GM18498 (cell line): ENCODE measurements at regions not wholly inside any gene's neighbourhood (a gene's known extent, or its start where the extent isn't known, plus 50 kb on each side); places are given as distances from the start of the nearest gene placed in this dataset.
"Not testable (repeated sequence)": the region's sequence is repeated elsewhere in the genome, so short reads cannot be mapped to it uniquely, and the experiment has no call there.

ENCODE experiments used
- ATAC-seq: cut with Tn5 transposase; IDR thresholded peaks from one replicate; pipeline ENCODE4 v1.9.1; 2021; ENCODE audit warnings: mild to moderate bottlenecking, moderate library complexity; ENCODE audit not compliant: unreplicated experiment

DNA sequence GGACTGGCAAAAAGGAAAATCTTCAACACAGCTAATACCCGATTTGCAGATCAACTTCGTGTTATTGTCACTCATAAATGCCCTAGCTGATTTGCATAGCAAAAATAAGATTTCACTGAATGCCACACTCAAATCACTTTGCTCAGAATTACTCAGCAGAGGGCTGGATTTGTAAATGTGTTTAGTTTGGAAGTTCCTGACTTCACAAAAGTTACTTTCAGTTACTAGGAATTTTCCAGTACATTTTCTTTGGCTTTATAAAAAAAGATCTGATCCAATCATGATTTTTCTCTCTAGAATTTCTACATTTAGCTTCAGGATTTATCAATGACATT, 433.3 kb upstream of the ID2 start:
- ATAC-seq, result no peak

DNA sequence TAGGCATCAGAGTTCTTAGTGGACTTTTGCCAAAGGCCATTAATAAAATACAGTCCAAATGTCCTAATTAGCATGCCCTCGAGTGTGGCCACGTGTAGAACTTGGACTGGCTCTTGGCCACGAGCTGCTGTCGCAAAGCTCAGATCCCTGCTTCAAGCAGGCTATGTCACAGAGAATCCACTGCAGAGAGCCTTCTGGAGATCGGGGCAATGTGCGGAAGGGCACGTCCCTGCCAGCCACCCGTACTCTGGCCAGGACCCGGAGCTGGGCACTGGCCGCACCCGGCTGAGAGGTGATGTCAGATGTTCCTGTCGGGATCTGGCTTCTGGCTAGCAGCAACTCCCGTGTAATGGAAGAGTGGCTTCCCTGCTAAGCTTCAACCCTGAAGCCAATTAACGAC, 432.7 kb upstream of the ID2 start:
- no peak for ATAC-seq

DNA sequence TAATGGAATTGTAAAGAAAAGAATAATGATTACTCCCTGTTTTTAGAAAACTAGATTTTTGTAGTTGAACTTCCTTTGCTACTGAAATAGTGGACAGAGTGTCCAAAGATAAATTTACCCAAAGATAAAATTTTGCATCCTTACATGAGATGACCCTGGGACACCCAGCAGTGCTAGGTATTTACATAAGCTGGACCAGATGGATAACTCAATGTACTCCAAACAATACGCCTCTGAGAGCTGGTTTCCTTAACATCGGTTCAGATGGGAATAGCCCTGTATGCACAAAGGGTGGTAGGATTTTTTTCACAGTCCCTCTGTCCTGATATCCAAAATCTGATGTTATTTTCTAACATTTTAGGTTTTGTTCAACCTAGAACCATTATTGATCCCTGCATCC, 432.1 kb upstream of the ID2 start:
- ATAC-seq, result no peak

DNA sequence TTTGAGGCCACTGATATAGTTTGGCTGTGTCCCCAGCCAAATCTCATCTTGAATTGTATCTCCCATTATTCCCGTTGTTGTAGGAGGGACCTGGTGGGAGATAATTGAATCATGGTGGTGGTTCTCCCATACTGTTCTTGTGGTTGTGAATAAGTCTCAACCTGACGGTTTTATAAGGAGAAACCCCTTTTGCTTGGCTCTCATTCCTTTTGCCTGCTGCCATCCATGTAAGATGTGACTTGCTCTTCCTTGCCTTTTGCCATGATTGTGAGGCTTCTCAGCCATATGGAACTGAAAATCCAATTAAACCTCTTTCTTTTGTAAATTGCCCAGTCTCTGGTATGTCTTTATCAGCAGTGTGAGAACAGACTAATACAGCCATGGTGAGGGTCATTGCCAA, 431.6 kb upstream of the ID2 start:
- not testable (repeated sequence) for ATAC-seq

DNA sequence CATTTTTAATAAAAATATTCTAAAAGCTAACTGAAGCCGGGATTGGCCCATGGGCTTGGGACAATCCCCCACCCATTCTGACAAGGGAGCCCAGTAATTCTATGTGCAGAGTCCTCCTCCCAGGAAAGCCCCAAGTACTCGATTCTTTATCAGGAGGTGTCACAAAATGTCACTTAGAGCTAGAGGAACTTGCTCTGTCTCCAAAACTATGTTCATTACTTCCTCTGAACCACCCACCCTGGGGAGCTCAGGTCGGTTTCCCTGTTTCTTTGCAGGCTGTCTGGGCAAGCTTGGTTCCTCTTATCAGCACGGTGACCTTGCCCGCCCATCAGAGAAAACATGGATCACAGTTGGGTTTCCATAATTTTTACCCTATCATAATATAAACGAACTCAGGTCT, 430.6 kb upstream of the ID2 start:
- ATAC-seq, result no peak

DNA sequence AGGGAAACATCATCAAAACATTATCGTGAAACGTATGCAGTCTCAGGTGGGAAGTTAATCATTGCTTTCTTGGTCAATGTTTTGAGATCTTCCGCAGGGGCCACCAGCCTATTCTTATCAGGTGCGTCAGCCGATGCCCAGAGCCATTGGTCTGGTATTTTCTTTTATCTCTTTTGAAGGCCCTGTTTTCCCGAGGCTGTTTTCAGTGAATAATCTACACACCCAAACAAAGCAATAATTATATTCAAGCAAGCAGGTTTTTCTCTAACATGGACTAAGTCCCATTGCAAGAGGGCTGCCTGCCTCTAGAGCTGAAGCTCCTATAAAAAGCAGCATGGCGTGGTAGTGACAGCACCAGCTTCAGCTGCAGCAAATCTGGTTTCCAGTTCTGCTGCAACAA, 430.0 kb upstream of the ID2 start:
- no peak for ATAC-seq

DNA sequence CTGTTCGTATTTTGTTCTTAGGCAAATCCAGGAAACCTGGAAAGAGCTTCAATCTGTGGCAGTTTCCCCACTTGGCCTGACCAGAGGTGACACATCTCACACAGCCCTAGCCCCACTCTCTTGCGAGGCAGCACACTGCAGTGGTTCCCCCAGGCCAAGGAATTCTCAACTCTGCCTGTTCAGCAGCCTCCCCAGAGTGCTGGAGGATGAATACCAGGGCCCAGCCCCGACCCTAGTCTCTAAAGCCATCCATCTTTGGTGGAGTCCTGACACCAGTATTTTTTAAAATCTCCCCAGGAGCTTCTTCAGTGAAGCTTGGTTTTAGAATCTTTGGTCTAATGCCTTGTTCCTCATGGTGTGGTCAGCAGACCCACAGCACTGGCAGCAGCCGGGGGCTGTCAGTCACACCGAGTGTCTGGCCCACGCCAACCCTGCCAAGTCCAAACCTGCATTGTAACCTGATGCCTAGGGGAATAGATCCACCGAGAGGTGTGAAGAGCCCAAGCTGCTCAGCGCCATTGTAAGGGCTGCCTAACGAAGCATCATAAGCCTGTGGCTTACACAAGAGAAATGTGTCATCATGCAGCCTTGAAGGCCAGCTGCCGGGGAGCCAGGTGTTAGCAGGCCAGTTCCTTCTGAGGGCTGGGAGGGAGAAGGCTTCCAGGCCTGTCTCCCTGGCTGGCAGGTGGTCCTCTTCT, 428.7 kb upstream of the ID2 start:
- peak; percentile 89 for ATAC-seq

DNA sequence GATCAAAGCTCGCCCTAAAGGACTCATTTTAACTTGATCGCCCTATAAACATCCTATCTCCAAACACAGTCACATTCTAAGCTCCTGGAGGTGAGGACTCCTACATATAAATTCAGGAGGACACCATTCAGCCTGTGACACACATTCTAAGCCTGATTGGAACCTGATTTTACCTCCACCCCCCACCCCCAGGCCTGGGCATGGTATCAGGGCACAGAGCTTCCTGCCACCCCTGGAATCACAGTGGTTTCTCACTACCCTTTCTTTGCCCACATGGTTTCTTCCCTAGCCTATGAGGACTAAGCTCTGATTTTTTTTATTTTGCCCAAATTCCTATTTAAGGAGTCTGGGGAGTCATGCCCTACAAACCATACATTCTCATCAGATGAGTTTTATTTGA, 428.1 kb upstream of the ID2 start:
- ATAC-seq, result no peak

DNA sequence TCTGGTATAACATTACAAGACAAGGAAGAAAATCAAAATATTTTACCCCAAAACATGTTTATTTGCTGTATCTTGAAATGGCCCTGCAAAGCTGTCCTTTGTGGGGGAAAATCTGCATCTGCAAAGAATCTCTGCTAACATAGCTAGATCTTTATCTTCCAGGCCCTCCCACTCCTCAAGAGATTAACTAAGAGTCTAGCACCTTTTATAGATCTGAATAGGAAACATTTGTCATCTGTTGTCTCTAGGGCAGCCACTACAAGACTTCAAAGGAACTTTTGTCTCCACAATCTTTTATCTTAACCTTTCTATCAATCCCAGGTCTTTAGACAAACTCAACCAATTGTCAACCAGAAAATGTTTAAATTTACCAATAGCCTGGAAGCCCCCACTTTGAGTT, 427.6 kb upstream of the ID2 start:
- not testable (repeated sequence) for ATAC-seq

DNA sequence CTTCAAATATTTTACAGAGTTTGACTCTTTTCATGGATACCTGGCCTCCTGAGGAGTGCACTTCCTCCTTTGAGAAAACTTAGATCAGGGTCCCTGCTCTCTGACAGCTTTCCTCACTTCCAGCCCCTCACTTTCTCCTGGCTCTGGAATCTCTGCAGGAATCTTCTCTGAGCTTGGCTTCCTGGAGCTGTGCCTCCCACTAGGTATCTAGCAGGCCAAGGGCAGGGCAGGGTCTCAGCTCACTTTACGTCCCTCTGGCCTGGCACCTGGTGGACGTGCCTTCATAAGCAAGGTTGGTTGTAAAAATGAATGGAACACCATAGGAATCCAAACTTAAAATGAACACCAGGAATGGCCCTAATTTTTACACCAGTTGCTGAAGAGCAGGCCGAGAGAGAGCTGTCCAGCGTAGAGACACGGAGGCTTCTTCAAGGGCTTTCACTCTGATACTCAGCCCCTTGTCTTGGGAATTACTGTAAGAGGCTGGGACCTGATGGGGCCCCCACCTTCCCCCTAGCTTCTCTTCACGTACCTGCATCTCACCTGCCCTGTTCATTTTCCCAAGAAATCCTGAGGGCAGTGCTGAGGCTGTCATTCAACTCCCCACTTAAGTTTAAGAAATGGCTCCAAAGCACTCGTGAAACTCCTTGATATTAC, 426.9 kb upstream of the ID2 start:
- ATAC-seq, result no peak

DNA sequence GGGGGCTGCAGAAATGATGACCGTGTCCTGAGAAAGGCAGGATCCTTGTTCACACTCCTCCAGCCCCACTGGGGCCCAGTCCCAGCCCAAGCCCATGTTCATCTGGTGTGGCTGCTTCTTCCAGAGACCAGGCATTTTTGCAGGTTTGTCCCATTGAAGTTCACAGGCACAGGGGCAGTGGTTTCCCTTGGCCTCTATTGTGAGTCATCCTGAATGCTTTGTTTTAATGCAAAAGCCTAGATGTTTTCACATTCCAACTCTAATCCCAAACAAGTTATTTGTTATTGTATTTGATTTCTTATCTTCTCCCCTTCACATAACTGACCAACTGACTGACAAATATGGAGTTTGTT, 426.4 kb upstream of the ID2 start:
- no peak for ATAC-seq

DNA sequence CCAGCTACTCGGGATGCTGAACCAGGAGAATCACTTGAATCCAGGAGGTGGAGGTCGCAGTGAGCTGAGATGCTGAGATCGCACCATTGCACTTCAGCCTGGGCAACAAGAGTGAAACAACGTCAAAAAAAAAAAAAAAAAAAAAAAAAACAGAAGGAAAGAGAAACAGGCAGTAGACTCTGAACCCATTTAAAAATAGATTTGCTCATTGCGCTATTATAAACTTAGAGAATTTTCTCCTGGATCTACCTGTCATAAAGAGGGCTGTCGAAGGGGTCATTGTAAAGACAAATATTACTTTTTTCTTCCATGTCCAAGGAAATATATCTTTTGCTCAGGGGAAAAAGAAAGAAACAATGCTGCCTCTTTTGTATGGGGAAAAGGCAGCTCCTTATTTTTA, 425.0 kb upstream of the ID2 start:
- ATAC-seq, result no peak

DNA sequence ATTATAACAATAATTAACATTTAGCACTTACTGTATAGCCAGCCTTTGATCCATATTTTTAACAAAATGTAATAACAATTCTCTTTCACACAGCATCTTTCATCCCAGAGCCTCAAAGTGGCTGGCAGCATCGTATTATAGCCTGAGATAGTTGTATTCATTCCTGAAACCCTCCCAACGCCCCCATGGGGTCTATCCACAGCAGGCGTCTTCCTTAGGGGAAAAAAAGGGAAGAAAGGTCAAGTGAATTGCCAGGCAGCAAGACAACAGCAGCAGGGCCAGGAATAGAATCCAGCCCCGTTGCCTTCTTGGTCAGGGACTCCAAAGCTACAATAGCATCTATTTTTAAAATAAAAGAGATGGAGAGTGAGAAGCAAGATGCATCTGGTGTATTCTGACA, 424.4 kb upstream of the ID2 start:
- no peak for ATAC-seq

DNA sequence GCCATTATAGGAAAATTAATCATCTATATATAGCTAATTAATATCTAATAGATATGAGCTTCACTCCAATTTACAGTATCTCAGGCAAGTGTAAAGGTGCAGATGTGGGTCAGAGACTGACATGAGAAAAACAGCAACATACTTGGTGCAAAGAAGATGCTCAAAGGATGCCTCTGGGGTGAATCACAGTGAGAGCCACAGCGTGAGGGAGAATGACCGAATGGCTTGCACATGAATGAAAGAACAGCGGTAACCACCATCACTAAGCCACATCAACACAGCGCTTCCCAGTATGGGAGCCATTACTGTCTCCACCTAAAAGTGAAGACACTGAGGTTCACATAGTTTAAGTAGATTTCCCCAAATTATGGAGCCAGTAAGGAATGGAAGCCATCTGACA, 423.4 kb upstream of the ID2 start:
- ATAC-seq, result no peak

DNA sequence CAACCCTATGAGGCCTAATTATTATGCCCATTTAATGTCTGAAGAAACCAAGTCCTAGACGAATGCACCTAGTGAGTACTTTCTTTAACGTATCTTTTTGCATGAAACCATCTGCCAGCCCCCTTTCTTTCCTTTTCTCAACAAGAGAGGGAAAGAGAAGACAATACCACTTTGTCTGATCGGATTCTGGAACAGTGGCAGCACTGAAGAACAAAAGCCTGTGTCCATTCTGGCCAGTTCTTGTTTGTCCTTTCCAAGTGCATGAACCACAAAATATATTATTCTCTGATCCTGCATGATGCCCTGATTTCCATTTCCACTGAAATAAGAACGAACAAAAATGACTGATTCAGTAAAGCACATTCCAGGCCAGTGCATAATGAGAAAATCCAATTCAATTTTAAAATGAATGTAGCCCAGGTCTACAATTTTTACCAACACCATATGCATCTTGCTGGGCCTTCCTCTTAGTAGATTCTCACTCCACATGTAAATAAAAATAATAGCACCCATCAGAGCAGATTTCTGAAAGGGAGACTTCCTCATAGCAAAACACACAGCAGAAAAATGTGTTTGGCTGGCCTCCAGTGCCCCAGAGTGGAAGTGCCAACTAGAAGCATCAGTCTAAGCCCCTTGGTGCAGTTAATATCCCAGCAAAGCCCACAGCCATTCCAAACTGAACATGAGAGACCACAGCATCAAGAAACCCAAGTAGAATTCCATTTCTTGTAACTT, 422.6 kb upstream of the ID2 start:
- ATAC-seq, result no peak

DNA sequence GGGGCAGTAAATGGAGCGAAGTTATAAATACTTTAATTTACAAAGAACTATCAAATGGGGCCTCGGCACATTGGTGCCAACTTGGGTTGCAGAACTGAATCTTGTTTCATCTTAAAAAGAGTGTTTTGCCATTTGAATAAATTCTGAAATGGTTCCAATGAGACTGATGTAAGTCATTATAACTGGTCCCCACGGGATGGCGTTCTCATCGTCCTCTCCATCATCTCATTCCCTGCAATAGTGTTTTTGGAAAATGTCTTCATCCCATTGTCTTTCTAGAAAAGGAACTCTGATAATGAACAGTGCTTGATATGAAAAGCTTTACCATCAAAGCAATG, 422.0 kb upstream of the ID2 start:
- no peak for ATAC-seq

DNA sequence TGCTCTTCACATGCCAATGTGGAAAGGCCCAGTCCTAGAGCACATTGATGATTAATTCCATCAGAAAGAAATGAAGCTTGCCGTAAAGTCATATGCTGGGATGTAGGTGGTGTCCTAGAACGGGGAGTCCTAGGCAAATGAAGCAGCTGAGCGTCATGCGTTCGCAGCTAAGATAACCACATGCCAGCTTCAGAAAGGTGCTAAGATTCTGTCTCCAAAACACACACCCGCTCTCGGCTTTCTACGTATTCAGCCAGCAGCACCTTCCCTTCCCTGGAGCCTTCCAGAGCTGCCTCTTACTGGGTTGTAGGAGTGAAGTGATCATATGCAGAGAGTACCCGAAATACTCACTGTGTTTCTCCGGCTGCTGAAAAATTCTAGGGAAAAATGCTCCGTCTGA, 421.6 kb upstream of the ID2 start:
- no peak for ATAC-seq

DNA sequence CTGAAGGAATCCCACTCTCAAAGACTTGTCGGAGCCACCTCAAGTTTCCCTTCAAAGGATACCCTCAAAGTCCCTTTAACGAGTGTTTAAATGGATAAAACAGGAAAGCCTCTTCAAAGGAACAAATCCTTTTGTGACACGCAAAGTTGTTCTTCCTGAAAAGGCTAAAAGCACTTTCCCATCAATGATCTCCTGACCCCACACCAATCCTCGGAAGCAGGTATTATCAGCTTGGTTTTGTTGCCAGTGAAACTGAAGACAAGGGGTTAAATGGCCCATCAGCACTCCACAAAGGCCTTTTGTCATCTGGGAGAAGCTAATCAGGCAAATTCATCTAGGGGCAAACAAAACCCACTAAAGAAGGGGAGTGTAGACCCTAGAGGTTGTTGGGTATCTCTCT, 418.0 kb upstream of the ID2 start:
- ATAC-seq, result no peak

DNA sequence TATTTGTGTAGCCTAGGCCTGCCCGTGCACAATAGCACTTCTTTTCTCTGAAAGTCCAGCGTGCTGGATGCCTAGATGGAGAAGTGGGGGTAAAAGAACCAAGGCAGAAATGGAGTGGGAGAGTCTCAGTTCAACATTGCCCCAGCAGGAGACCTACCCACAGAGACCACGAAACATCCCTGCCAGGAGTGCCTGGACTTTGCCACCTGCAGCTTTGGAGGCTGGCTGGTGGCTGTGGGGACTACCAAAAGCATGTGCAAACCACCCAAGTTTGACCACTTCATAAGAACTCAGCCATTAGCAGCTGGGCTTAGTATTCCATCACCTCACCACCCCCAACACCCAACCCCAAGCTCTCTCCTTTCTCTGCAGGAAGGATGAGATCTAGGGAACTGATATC, 416.9 kb upstream of the ID2 start:
- ATAC-seq, result no peak

DNA sequence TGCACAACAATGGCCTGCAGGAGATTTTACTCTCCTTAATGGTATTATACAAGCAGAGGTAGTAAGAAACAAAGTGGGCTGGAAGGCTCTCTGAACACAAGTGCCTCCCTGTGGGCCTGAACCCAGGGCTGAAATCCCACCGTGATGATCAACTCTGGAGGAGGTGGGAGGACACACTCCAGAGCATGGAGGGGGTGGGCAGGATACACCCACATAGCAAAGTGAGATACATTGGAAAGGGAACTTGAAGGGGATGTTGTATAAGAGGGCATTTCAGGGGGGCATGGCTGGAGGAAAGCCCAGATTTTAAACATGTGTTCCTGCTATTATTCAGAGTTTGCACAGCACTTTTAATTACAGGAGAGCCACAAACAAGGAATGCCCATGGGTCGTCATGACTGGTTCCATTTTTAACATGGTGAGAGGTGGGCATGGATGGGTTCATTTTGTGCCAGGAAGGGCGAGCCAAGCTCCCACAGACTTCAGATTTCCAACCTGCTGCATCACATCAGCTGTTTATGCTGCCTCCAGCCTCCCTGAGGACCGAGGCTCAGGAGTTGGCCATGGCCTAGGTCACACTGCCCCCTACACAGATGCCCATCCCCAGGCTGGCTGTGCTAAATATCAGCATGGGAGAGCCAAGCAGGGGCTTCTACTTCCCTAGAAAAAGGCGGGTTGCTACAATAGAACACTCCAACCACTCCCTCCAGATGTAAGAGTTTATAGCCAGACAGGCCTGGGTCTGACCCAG, 416.2 kb upstream of the ID2 start:
- ATAC-seq, result no peak

DNA sequence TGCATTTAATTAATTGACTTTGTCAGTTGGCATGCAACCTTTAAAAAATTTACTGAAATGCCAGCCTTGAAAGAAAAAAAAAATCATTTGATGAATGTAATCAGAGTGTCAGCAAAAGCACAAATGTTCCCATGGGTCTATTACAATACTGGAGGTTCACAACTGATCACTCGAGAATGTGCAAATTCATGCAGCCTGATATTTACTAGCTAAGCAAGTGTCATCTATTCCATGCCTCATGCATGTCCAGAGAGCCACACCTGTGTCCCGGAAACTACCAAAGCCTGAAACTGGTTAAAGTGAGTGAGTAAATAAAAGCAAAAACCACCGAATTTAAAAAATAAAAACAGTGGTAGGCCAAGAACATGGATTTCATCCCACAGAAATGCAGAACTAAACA, 415.3 kb upstream of the ID2 start:
- ATAC-seq, result no peak

DNA sequence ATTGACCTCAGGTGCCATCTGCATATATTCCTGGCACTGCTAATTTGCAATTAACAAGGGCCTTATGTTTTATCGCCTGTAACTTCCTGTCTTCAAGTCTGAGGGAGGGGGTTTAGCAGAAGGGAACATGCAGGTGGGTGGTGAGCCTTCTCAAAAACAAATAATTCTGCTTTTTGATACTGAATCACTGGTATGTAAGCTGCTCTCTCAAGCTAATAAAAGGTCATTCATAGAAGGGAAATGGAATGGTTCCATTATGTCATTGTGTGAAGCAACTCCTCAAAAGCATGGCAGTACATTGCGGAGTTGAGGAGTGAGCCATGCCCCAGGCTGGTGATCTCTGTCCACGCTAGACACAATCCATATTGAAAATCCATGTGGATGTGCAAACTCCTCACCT, 414.8 kb upstream of the ID2 start:
- no peak for ATAC-seq
